Brain microvascular endothelial cell (primary cell): ENCODE measurements at regions not wholly inside any gene's neighbourhood (a gene's known extent, or its start where the extent isn't known, plus 50 kb on each side); places are given as distances from the start of the nearest gene placed in this dataset.

Experiments used
- DNase-seq: peaks from one replicate; pipeline ENCODE4 v3.0.0-alpha.2; 2020
- H3K27ac ChIP-seq: fragments of 250-450 bp; sonication (Bioruptor Pico); 2 replicates; pipeline ENCODE4 v1.5.1; 2020; ENCODE audit warnings: mild to moderate bottlenecking, moderate library complexity
- H3K27me3 ChIP-seq: fragments of 250-450 bp; sonication (Bioruptor Pico); replicated peaks from 2 replicates; pipeline ENCODE4 v1.5.1; 2020; ENCODE audit warnings: mild to moderate bottlenecking
- H3K36me3 ChIP-seq: fragments of 250-450 bp; sonication (Bioruptor Pico); replicated peaks from 2 replicates; pipeline ENCODE4 v1.5.1; 2020; ENCODE audit warnings: mild to moderate bottlenecking
- H3K4me3 ChIP-seq: 2 replicates; pipeline ENCODE4 v1.5.1; 2011; ENCODE audit warnings: low read depth, mild to moderate bottlenecking, control low read depth, low read length, moderate library complexity
- CTCF ChIP-seq: IDR thresholded peaks from 2 replicates; pipeline ENCODE4 v1.5.1; 2011; ENCODE audit warnings: low read depth, mild to moderate bottlenecking, moderate library complexity, low read length, control low read depth, inconsistent platforms; ENCODE audit errors: missing control alignments
- in situ Hi-C: cut with HindIII; loops from 2 replicates; pipeline ENCODE4 v1.10.0; 2017; ENCODE audit warnings: low sequenced_read_pairs, low pct_ligation_motif_present

- in situ Hi-C loops = no loop called here
- Histone ChIP-seq H3K36me3 (no peaks in the 10 kb centered on the region), H3K27ac (no peak overlapping the region), H3K4me3 (no peak overlapping the region), H3K27me3 (no peaks in the 10 kb centered on the region)
- no peak for DNase-seq
- no peak for TF ChIP-seq CTCF
These were observed 231.3 kb downstream of the RRAGC start for GRCh38 chr1:38628241-38628640.

- Histone ChIP-seq H3K27ac (no peak overlapping the region), H3K4me3 (no peak overlapping the region), H3K27me3 (no peaks in the 10 kb centered on the region), H3K36me3 (no peaks in the 10 kb centered on the region)
- in situ Hi-C loops = no loop called here
- TF ChIP-seq CTCF = no peak
- DNase-seq = no peak
These were observed 233.6 kb downstream of the RRAGC start for GRCh38 chr1:38625939-38626338.

GRCh38 chr1:38624336-38625039 lies 235.1 kb downstream of the RRAGC start:
- H3K36me3 ChIP-seq = no peaks in the 10 kb centered on the region
- H3K27me3 ChIP-seq = no peaks in the 10 kb centered on the region
- no peak overlapping the region for H3K4me3 ChIP-seq
- DNase-seq = no peak
- no peak overlapping the region for H3K27ac ChIP-seq
- in situ Hi-C loops = no loop called here
- TF ChIP-seq CTCF = no peak

- Histone ChIP-seq H3K4me3 (no peak overlapping the region), H3K27ac (no peak overlapping the region), H3K36me3 (no peaks in the 10 kb centered on the region), H3K27me3 (no peaks in the 10 kb centered on the region)
- in situ Hi-C loops = no loop called here
- no peak for TF ChIP-seq CTCF
- DNase-seq = no peak
These were observed 236.0 kb downstream of the RRAGC start for GRCh38 chr1:38623529-38623928.

- no peak for TF ChIP-seq CTCF
- no peaks in the 10 kb centered on the region for H3K36me3 ChIP-seq
- H3K4me3 ChIP-seq = no peak overlapping the region
- no peaks in the 10 kb centered on the region for H3K27me3 ChIP-seq
- in situ Hi-C loops = no loop called here
- no peak overlapping the region for H3K27ac ChIP-seq
- DNase-seq = no peak
These were observed 237.4 kb downstream of the RRAGC start for GRCh38 chr1:38622197-38622596.

GRCh38 chr1:38616846-38617245 lies 242.7 kb downstream of the RRAGC start:
- no peak overlapping the region for H3K27ac ChIP-seq
- DNase-seq = no peak
- in situ Hi-C loops = no loop called here
- no peaks in the 10 kb centered on the region for H3K27me3 ChIP-seq
- H3K4me3 ChIP-seq = no peak overlapping the region
- H3K36me3 ChIP-seq = no peaks in the 10 kb centered on the region
- TF ChIP-seq CTCF = no peak
